HepG2 (cell line): ENCODE measurements at regions not wholly inside any gene's neighbourhood (a gene's known extent, or its start where the extent isn't known, plus 50 kb on each side); places are given as distances from the start of the nearest gene placed in this dataset.

ENCODE experiments used
- IKZF4 ChIP-seq: sonication (generic); formaldehyde crosslinking; IDR thresholded peaks from 2 replicates; pipeline ENCODE4 v1.5.1; 2020; ENCODE audit warnings: borderline replicate concordance, mild to moderate bottlenecking, low read depth, missing genetic modification reagents; ENCODE audit errors: not compliant biosample characterization
- KDM5B ChIP-seq: sonication (generic); formaldehyde crosslinking; IDR thresholded peaks from 2 replicates; pipeline ENCODE4 v1.4.0; 2020; ENCODE audit warnings: missing genetic modification reagents, mild to moderate bottlenecking, borderline replicate concordance
- KMT2B ChIP-seq: IDR thresholded peaks from 2 replicates; pipeline ENCODE4 v1.6.1; 2016; ENCODE audit warnings: missing genetic modification reagents, missing compliant biosample characterization
- NFYB ChIP-seq: sonication (generic); formaldehyde crosslinking; IDR thresholded peaks from 2 replicates; pipeline ENCODE4 v1.4.0; 2020; ENCODE audit warnings: missing genetic modification reagents
- RBFOX2 ChIP-seq: fragments of 200-400 bp; formaldehyde crosslinking; IDR thresholded peaks from 2 replicates; pipeline ENCODE4 v1.6.1; 2017; ENCODE audit warnings: low read depth, mild to moderate bottlenecking, low read length
- SPEN ChIP-seq: sonication (generic); formaldehyde crosslinking; IDR thresholded peaks from 2 replicates; pipeline ENCODE4 v1.5.1; 2020; ENCODE audit warnings: low read depth, mild to moderate bottlenecking, missing genetic modification reagents
- TAF1 ChIP-seq: sonication (generic); formaldehyde crosslinking; IDR thresholded peaks from 2 replicates; pipeline ENCODE4 v1.4.0; 2020; ENCODE audit warnings: missing genetic modification reagents
- UBTF ChIP-seq: sonication (generic); formaldehyde crosslinking; IDR thresholded peaks from 2 replicates; pipeline ENCODE4 v1.4.0; 2020; ENCODE audit warnings: mild to moderate bottlenecking, missing genetic modification reagents
- YEATS4 ChIP-seq: sonication (generic); formaldehyde crosslinking; IDR thresholded peaks from 2 replicates; pipeline ENCODE4 v1.4.0; 2020; ENCODE audit warnings: missing genetic modification reagents, borderline replicate concordance
- YY1 ChIP-seq: IDR thresholded peaks from 2 replicates; pipeline ENCODE4 v1.6.1; 2011; ENCODE audit warnings: low read length, low read depth, moderate library complexity, mild to moderate bottlenecking; ENCODE audit not compliant: insufficient read depth, insufficient replicate concordance
- ZFP62 ChIP-seq: sonication (generic); formaldehyde crosslinking; IDR thresholded peaks from 2 replicates; pipeline ENCODE4 v1.4.0; 2020; ENCODE audit warnings: missing genetic modification reagents
- ZFX ChIP-seq: sonication (generic); formaldehyde crosslinking; IDR thresholded peaks from 2 replicates; pipeline ENCODE4 v1.4.0; 2020; ENCODE audit warnings: mild to moderate bottlenecking, low read depth, missing genetic modification reagents, moderate library complexity
- ZFY ChIP-seq: sonication (generic); formaldehyde crosslinking; IDR thresholded peaks from 2 replicates; pipeline ENCODE4 v1.4.0; 2020; ENCODE audit warnings: missing genetic modification reagents
- ZGPAT ChIP-seq: IDR thresholded peaks from 2 replicates; pipeline ENCODE4 v1.6.1; 2016; ENCODE audit warnings: mild to moderate bottlenecking
- ZNF335 ChIP-seq: sonication (generic); formaldehyde crosslinking; IDR thresholded peaks from 2 replicates; pipeline ENCODE4 v1.4.0; 2020; ENCODE audit warnings: missing genetic modification reagents
- ZNF546 ChIP-seq: sonication (generic); formaldehyde crosslinking; conservative IDR thresholded peaks from 2 replicates; pipeline ENCODE4 v1.8.1; 2023; ENCODE audit warnings: mild to moderate bottlenecking, missing genetic modification reagents
- ZNF768 ChIP-seq: sonication (generic); formaldehyde crosslinking; IDR thresholded peaks from 2 replicates; pipeline ENCODE4 v1.4.0; 2020; ENCODE audit warnings: missing genetic modification reagents

GRCh38 chr7:29684787-29685650, 121.3 kb upstream of the WIPF3 start (continued):
- TF ChIP-seq ZNF768 (CRISPR knock-in tag) (peak; percentile 65), RBFOX2 (peak; percentile 73), ZGPAT (CRISPR knock-in tag) (peak; percentile 22; the same call in 1 of the 2 replicates), ZFX (CRISPR knock-in tag) (peak; percentile 90), SPEN (peak; percentile 28; the same call in 1 of the 2 replicates), YEATS4 (CRISPR knock-in tag) (peak; percentile 59; the same call in 1 of the 2 replicates), ZFY (CRISPR knock-in tag) (peak; percentile 96), KDM5B (CRISPR knock-in tag) (peak; percentile 22; the same call in 1 of the 2 replicates), YY1 (peak; percentile 15), KMT2B (CRISPR knock-in tag) (peak; percentile 59; the same call in 1 of the 2 replicates), TAF1 (peak; percentile 40; the same call in 1 of the 2 replicates), ZFP62 (CRISPR knock-in tag) (no peak), UBTF (CRISPR knock-in tag) (peak; percentile 93; the same call in 1 of the 2 replicates), IKZF4 (peak; percentile 55), NFYB (CRISPR knock-in tag) (no peak), ZNF546 (CRISPR knock-in tag) (peak; percentile 61; the same call in 1 of the 2 replicates), ZNF335 (no peak)
